ENCODE measurements at regions not wholly inside any gene's neighbourhood (a gene's known extent, or its start where the extent isn't known, plus 50 kb on each side); places are given as distances from the start of the nearest gene placed in this dataset.

- H3K4me3 ChIP-seq (ENCODE audit: low read depth, low read length, poor library complexity, severe bottlenecking), result no peak overlapping the region
- no peaks in the 10 kb centered on the region for H3K36me3 ChIP-seq (ENCODE audit: insufficient read depth, low read length)
Measured at GRCh38 chr12:58217130-58217529, 275.8 kb downstream of the ATP23 start.

GRCh38 chr12:58224536-58225105, 283.3 kb downstream of the ATP23 start:
- Histone ChIP-seq H3K36me3 (ENCODE audit: insufficient read depth, low read length) (no peaks in the 10 kb centered on the region), H3K4me3 (ENCODE audit: low read depth, low read length, poor library complexity, severe bottlenecking) (no peak overlapping the region), H3K4me1 (ENCODE audit: insufficient read depth, low read length, severe bottlenecking) (no peaks in the 10 kb centered on the region), H3K4me2 (ENCODE audit: low read length) (no peak overlapping the region), H3K27ac (ENCODE audit: low read depth, low read length, poor library complexity, severe bottlenecking) (no peak overlapping the region), H3K9ac (ENCODE audit: low read length) (no peak overlapping the region), H2AFZ (ENCODE audit: low read length) (no peak overlapping the region), H3K9me2 (ENCODE audit: low read depth, low read length) (no peaks in the 10 kb centered on the region; the same call in 1 of the 2 replicates), H3K9me3 (ENCODE audit: low read length) (no peaks in the 10 kb centered on the region), H3K27me3 (ENCODE audit: insufficient read depth, low read length) (no peaks in the 10 kb centered on the region), H3K79me2 (ENCODE audit: insufficient read depth, low read length) (no peaks in the 10 kb centered on the region), H3F3A (ENCODE audit: insufficient read depth, low read length) (no peaks in the 10 kb centered on the region), H4K20me1 (ENCODE audit: insufficient read depth, low read length) (no peaks in the 10 kb centered on the region)
- TF ChIP-seq, protein P1, sequence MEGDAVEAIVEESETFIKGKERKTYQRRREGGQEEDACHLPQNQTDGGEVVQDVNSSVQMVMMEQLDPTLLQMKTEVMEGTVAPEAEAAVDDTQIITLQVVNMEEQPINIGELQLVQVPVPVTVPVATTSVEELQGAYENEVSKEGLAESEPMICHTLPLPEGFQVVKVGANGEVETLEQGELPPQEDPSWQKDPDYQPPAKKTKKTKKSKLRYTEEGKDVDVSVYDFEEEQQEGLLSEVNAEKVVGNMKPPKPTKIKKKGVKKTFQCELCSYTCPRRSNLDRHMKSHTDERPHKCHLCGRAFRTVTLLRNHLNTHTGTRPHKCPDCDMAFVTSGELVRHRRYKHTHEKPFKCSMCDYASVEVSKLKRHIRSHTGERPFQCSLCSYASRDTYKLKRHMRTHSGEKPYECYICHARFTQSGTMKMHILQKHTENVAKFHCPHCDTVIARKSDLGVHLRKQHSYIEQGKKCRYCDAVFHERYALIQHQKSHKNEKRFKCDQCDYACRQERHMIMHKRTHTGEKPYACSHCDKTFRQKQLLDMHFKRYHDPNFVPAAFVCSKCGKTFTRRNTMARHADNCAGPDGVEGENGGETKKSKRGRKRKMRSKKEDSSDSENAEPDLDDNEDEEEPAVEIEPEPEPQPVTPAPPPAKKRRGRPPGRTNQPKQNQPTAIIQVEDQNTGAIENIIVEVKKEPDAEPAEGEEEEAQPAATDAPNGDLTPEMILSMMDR (IDR thresholded peaks at IDR 0.05; ENCODE audit: low read length), result no peak
- TF ChIP-seq EZH2 (IDR thresholded peaks at IDR 0.05; ENCODE audit: borderline replicate concordance, low read length), result no peak

More at GRCh38 chr12:58217130-58217529, 275.8 kb downstream of the ATP23 start:
- Histone ChIP-seq H3K9me2 (ENCODE audit: low read depth, low read length) (no peaks in the 10 kb centered on the region), H3F3A (ENCODE audit: insufficient read depth, low read length) (no peaks in the 10 kb centered on the region), H2AFZ (ENCODE audit: low read length) (no peak overlapping the region), H3K4me1 (ENCODE audit: insufficient read depth, low read length, severe bottlenecking) (no peaks in the 10 kb centered on the region), H3K4me2 (ENCODE audit: low read length) (no peak overlapping the region), H3K79me2 (ENCODE audit: insufficient read depth, low read length) (no peaks in the 10 kb centered on the region), H3K27ac (ENCODE audit: low read depth, low read length, poor library complexity, severe bottlenecking) (no peak overlapping the region), H4K20me1 (ENCODE audit: insufficient read depth, low read length) (no peaks in the 10 kb centered on the region), H3K27me3 (ENCODE audit: insufficient read depth, low read length) (no peaks in the 10 kb centered on the region), H3K9ac (ENCODE audit: low read length) (no peak overlapping the region), H3K9me3 (ENCODE audit: low read length) (no peaks in the 10 kb centered on the region)
- TF ChIP-seq, protein P1 (IDR thresholded peaks at IDR 0.05; ENCODE audit: low read length), result no peak
- TF ChIP-seq EZH2 (IDR thresholded peaks at IDR 0.05; ENCODE audit: borderline replicate concordance, low read length), result no peak

DNA sequence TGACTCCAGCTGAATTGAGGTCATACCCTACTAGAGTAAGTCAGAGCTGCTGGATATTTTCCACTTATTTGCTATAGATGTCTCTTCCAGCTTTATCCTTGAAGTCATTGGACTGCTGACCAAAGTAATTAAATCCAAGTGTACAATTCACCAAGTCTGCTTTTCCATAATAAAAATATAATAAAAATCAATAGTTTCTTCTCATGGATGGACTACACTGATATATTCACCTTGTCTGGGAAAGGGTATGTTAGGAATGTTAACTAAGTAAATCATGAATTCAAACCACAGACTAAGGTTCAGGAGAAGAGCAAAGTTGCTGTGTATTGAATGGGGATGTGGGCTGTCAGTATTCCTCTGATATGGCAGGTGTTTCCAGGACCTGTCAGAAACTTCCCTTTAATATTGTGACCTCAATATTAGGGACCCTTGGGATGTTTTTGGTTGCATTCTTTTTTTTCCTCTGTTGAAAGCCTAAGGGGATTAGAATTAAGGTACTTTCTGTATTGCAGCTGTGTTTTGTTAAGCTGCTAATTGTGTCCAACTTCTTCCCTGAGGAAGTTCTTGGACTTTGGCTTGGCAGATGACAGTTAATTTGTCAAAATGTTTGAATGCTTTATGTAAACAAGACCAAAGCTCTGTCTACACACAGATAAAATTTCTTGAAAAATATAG, 284.0 kb downstream of the ATP23 start:
- H3K4me2 ChIP-seq (ENCODE audit: low read length), result no peak overlapping the region

More for the DNA sequence above, 284.0 kb downstream of the ATP23 start:
- Histone ChIP-seq H3K79me2 (ENCODE audit: insufficient read depth, low read length) (no peaks in the 10 kb centered on the region), H2AFZ (ENCODE audit: low read length) (no peak overlapping the region), H3K4me3 (ENCODE audit: low read depth, low read length, poor library complexity, severe bottlenecking) (no peak overlapping the region), H3K4me1 (ENCODE audit: insufficient read depth, low read length, severe bottlenecking) (no peaks in the 10 kb centered on the region), H3K9me3 (ENCODE audit: low read length) (no peaks in the 10 kb centered on the region), H4K20me1 (ENCODE audit: insufficient read depth, low read length) (no peaks in the 10 kb centered on the region), H3K27me3 (ENCODE audit: insufficient read depth, low read length) (no peaks in the 10 kb centered on the region), H3K9me2 (ENCODE audit: low read depth, low read length) (no peaks in the 10 kb centered on the region; the same call in 1 of the 2 replicates), H3F3A (ENCODE audit: insufficient read depth, low read length) (no peaks in the 10 kb centered on the region), H3K36me3 (ENCODE audit: insufficient read depth, low read length) (no peaks in the 10 kb centered on the region), H3K9ac (ENCODE audit: low read length) (no peak overlapping the region), H3K27ac (ENCODE audit: low read depth, low read length, poor library complexity, severe bottlenecking) (no peak overlapping the region)
- TF ChIP-seq, protein P1 (IDR thresholded peaks at IDR 0.05; ENCODE audit: low read length), result no peak
- no peak for TF ChIP-seq EZH2 (IDR thresholded peaks at IDR 0.05; ENCODE audit: borderline replicate concordance, low read length)
